ENCODE measurements at regions not wholly inside any gene's neighbourhood (a gene's known extent, or its start where the extent isn't known, plus 50 kb on each side); places are given as distances from the start of the nearest gene placed in this dataset.
"Not testable (repeated sequence)": the region's sequence is repeated elsewhere in the genome, so short reads cannot be mapped to it uniquely, and the experiment has no call there.

DNA sequence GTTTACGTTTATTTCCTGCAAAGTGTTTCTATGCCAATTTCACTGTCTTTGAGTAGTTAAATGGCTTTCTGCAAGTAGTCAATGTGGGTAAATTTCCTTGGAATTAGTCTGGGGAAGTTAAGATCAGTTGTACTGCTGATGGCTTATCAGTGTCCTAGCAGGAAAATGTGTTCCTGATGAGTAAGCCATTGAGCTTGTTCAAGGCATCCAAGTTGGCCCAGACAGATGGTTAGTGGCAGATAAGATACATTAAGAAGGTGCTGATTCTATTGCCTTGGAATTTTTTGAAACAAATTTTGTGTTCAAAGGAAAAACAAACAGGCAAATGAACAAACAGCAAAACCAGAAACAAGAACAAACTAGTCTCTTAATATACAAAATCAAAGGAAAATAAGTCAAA lies 258.4 kb downstream of the MAP2K6 start:
- no peak for DNase-seq

DNA sequence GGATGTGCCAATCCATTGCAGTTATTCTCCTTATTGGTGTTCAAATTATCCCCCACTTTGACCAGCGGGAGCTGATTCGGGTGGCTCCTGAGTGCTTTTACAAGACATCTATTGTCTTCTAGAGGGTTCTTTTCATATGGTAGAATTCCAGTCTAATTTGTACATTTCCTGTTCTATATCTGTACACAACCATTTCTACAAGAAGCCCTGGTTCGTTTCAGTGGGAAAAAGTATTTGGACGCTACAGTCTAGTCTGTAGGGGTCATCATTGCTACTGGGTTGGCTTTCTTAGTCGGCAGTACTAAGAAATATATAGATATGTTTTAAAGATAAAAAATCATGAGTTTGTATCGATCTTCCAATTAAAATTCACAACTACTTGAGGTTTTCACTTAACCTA lies 262.6 kb downstream of the MAP2K6 start:
- no peak for DNase-seq

DNA sequence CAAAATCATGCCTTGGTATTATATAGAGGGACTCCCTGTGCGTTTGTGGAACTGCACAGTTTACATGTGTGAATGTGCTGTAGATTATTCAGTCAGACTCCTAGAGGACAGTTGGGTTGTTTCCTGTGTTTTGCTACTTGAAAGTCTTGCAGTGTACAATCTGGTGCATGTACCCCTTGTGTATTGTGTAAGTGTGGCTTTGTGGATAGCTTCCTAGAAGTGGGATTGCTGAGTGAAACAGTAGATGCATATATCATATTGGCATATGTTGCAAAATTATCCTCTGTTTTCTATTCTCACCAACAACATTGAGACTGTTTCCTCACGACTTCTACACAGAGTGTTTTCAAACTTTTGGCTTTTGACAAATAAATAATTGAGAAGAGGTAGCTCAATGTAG lies 263.7 kb downstream of the MAP2K6 start:
- no peak for DNase-seq

DNA sequence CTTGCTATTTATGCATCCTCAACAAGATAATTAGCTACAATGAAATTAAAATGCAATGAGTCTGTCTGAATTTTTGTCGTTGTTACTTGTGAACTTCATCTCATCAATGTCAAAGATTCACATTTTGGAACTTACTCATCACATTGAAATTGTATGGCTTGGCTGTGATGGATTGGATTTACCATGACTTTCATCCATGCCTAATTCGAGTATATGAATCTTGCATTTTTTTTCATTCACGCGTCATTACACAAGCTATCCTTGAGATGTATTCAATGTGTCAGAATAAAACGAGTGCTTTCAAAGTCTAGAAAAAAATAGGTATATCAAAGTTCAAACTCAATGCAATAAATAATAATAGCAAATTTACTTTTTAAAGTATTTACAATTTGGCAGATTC lies 265.3 kb downstream of the MAP2K6 start:
- DNase-seq, result no peak

DNA sequence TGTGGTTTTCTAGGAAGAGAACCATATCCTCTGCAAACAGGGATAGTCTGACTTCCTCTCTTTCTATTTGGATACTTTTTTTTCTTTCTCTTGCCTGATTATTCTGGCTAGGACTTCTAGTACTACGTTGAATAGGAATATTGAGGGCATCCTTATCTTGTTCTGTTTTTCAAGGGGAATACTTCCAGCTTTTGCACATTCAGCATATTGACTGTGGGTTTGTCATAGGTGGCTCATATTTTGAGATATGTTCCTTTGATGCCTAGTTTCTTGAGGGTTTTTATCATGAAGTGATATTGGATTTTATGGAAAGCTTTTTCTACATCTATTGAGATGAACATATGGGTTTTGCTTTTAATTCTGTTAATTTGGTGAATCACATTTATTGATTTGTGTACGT lies 269.8 kb downstream of the MAP2K6 start:
- DNase-seq, result no peak

DNA sequence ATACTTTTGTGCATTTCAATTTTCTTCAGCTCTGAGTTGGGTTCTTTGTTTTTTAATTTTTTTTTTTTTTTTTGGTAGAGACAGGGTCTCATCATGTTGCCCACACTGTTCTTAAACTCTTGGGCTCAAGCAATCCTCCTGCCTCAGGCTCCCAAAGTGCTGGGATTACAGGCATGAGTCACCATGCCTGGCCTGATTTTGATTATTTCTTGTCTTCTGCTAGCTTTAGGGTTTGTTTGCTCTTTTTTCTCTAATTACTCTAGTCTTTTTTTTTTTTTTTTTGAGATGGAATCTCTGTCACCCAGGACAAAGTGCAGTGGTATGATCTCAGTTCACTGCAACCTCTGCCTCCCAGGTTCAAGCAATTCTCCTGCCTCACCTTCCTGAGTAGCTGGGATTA lies 270.7 kb downstream of the MAP2K6 start:
- not testable (repeated sequence) for DNase-seq

DNA sequence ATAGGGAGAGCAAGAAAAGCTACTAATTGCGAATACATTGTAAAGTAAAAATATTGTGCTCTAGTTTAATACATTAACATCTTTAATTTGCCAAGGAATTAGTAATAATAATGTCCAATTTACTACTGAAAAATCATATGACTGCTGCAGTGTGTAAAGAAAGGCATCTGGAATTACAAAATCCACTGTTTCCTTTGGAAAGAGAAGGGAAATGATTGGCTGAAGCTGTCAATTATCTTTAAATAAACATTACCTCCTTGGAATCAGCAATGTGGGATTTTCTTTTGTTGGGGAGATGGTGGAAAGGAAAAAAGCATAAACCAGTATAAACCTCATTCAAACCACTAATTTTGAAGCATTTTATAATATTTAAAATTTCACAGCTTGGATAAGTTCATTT lies 276.0 kb downstream of the MAP2K6 start:
- DNase-seq, result no peak

DNA sequence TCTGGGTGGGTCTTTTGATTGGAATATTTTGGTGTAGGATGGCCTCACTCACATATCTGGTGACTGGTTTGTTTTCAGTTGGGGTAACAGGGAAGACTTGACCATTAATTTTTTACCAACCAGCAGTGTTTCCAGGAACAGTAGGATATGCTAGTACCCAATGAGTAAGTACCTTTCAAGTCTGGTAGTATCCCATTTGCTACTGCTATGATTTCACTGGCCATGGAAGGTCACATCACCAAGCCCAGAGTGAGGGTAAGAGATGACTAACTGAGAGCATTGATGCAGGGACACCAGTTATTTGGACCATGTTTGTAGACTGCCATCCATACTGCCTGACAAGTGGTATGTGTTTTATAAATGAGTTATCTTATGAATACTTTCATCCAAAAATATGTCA lies 277.7 kb downstream of the MAP2K6 start:
- no peak for DNase-seq

DNA sequence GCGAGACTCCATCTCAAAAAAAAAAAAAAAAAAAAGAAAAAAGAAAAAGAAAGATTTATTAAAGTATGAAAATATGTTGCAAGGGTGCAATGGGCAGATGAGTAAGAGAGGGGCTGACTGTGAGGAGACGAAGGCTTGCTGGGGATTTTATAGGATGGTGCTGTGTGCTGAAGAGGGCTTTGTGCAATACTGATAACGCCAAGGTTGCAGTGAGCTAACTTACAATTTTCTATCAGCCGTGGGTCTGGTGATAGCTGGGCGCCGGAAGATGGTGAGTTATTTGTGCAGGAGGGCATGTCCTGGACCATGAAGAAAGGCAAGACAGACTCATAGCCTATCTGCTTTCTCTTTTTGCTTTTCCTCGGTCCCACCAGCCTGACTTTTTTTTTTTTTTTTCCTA lies 281.1 kb downstream of the MAP2K6 start:
- no peak for DNase-seq

DNA sequence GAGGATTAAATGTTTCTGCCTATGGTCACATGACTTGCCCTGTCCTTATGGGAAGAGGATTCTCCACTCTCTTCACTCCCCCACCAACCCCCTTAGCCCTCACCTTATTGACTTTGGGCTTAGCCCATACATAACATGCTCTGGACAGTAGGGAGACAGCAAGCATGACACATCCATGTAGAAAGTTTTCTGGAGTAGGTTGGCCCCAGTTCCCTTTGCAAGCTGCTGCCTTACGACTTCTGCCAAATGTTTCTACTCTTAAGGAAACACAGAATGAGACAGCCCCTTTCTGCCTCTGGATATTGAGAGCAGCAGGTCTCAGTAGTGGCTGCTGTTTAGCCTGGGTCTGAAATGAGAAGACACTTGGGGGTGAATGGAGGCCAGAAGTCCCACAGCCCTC lies 282.2 kb downstream of the MAP2K6 start:
- no peak for DNase-seq

DNA sequence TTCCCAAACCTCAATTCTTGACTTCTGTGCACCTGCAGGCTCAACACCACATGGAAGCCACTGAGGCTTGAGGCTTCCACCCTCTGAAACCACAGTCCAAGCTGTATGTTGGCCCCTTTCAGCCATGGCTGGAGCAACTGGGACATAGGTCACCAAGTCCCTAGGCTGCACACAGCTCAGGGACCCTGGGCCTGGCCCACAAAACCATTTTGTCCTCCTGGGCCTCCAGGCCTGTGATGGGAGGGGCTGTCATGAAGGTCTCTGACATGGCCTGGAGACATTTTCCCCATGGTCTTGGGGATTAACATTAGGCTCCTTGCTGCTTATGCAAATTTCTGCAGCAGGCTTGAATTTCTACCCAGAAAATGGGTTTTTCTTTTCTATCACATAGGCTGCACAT lies 283.9 kb downstream of the MAP2K6 start:
- not testable (repeated sequence) for DNase-seq

DNA sequence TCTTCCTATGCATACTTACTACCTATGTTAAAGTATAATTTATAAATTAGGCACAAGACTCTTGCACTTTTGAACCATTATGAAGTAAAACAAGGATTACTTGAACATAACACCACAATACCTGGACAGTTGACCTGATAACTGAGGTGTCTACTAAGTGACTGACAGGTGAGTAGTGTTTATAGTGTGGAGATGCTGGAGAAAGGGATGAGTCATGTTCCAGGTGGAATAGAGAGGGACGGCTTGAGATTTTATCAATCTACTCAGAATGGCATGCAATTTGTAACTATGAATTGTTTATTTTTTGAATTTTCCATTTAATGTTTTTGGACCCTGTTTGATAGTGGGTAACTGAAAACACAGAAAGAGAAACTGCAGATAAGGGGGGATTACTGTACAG lies 287.6 kb downstream of the MAP2K6 start:
- no peak for DNase-seq

DNA sequence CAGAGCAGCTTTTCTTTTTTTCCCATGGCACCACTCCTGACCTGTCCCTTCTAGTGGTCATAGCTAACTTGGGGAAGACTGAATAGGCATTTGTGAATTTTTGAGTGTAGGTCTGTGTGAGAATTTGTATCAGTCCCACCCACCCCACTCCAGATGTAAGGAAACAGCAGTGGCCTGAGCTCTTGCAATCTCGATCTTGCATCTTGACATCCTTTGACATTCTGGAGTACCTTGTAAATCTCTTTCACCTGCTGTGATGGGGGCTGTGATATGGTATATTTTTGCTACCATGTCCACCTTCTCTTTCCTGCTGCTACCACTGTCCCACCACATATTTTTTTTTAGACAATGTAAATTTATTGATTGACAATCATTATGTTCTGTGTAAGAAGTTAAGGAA lies 289.3 kb downstream of the MAP2K6 start:
- no peak for DNase-seq

DNA sequence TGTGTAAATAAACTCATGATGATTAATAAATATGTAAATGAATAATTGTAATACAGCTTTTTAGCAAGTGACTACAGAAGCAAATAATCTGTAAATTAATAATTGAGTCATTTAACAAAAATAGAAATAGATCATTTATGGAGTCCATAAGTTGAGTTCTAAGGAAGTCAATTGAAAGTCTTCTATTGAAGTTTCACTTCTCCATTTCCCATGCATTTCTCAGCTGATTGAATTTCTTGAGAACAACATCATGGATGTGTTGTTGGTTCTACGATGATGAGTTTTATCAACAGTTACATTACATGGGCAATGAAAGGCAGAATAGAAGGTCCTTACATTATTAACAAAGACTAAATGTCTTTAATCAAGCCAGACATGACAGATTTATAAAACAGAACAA lies 290.4 kb downstream of the MAP2K6 start:
- no peak for DNase-seq

DNA sequence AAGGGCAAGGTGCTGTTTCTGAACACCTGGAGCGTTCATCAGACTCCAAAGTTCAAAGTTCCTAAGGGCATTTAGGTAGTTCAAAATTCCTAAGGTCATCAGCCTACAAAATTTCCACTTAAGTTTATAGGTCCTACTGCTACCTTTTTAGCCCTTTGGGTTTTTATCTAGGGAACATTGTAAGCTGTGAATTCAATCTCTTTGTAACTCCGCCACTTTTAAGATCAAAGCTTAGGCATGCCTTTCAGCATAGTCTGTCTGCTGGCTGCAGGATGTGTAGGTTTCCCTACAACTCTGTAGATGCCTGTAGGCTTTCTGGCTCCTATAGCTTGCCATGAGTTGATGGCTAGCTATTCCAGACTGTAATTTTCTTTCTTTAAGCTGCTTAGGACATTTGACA lies 291.6 kb downstream of the MAP2K6 start:
- no peak for DNase-seq

DNA sequence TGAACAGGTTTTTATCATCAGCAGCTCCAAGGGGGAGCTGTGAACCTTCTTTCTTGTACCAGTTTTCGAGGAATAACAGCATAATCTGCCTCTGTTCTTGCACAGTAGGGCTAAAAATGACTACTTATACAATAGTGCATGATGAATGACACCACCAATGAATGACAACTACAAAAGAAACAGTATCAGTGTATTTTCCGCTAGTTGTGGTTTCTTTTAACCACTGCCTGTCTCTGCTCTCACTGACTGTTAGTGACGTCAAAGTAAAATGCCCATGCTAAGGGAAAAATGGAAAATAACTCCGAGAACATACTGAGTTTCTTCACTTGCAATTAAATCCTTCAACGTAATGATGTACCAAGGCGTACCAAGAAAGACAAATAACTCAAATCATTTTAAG lies 294.9 kb downstream of the MAP2K6 start:
- DNase-seq, result no peak

DNA sequence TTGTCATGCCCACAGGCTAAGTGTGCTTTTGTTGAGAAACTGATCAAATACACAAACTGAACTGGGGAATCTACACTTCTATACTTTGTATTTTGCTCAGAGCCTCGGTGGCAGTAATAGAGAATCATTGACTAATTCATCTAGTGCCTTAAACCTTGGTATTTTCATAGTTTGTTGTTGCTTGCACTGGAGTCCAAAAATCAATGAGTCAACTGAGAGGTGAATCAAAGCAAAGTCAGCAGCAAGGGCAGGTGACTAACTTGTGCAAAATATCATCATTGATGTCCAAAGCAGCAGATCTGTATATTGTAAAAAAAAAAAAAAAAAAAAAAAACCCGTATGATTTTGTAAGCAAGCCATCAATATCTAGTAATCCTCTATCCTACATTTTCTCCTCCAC lies 296.4 kb downstream of the MAP2K6 start:
- DNase-seq, result no peak

DNA sequence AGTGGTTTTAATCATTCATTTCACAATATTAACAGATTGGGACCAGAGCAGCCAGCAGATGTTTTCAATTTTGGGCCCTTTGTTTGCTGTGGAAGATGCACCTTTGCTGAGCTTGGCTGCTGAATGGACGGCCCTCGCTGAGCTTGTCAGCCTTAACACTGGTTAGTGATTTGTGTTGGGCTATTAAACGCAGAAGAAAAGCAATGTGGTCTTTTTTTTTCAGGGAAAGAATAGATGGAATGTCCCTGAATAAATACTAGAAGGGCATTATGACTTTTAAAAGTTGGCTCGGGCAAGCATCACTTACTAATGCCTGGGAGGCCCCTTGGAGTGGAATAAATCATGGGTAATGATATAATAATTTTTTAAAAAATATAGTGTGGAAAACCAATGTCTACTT lies 297.0 kb downstream of the MAP2K6 start:
- no peak for DNase-seq

DNA sequence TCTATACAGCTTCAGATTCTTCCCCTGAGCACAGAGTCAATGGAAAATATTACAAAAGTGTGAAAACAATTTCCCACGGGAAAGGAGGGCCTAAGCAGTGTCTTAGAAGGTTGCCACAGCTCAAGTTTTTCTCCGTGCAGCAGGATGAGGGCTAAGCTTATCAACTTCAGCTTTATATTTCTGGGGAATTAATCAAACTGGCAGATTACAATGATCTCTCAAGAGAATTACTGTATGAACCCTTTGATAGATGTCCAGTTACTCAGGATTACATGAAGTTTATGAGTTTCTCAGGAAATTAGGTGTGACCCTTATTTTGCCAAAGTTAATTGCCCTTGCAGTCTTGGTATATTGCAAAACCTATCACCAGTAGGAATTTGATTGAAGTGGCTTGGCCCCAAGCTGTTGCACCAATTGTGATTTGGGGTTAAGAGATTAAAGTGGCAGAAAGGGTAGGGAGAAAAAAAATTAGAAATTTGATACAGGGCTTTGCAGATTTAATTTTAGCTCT lies 298.4 kb downstream of the MAP2K6 start:
- no peak for DNase-seq

DNA sequence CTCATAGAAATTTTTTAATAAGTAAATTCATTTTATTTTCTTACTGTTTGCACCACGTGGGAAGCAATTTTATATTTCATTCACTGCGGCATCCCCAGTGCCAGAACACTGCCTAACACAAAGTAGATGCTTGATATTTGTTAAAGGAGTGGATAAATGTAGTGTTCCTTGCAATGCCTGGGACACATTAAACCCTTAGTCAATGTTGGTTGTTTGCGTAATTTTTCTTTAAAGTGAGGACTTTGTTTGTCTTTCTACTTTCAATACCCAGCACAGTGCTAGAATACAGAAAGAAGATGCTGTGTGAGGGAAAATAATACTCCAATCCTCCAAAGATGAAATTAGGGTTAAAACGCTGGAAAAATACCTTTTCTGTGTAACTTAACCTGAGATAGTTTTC lies 299.3 kb downstream of the MAP2K6 start:
- no peak for DNase-seq

DNA sequence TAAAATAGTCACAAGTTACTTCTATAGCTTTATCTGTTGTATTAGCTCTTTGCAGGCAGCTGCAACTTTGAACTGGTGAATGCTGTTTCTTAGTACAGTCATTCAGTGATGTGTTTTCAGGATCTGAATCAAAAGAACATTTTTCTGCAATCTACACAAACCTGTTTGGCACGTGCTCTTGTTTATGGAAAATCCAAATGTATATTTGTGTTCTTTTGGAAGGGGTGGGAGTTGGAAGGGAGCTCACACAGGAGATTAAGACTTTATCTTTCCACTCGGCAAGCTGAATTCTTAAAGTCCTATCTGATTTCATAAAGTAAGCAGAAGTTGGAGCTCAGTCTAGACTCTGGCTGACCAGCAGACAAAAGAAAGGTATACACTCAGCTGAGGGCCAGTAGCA lies 300.2 kb downstream of the MAP2K6 start:
- DNase-seq, result no peak

DNA sequence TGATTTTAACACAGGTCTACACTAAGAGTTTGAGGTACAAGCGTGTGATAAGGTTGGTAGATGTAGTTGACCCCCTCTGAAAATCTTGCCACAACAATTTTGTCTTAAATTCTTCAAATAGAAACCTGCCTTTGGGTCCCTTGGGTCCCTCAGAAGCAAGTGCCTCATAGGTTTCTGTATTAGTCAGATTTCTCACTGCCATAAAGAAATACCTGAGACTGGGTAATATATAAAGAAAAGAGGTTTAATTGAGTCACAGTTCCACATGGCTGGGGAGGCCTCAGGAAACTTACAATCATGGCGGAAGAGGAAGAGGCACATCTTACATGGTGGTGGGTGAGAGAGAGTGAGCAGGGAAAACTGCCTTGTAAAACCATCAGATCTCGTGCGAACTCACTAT lies 301.2 kb downstream of the MAP2K6 start:
- DNase-seq, result no peak

DNA sequence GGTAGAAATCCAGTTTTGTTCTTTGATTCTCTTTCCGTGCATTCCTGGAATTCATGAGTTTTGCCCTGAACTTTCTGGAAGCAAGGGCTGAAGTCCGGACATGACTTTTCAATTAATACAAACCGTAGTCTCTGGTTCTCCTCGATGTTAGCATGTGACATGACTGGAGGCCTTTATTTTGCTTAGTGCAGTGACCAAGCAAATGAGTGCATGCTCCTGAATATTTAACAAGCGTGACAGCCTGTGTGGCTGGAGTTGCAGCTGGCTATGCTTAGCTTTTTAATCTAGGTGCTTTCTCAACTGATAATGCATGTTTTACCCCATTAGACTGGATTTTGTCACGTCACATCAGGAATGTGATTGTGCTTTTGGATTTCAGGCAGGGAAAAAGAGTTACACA lies 302.1 kb downstream of the MAP2K6 start:
- DNase-seq, result no peak

DNA sequence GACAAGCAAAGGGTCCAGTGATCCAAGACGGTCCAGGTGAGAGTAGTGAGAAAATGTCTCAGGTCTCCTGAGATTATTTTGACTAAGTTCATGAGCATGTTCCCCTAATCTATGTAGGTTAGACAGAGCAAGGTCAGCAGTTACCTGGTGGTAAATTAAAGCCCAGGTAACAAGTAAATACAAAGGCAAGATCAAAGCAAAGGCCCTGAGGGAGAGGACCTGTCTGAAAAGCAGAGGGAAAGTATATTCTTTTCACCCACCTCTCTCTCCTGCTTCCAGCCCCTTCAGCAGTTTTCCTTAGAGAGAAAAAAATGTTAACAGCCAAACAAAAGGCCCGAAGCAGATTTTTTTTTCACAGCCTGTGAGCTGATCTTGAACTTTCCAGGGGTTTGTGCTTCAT lies 302.7 kb downstream of the MAP2K6 start:
- DNase-seq, result no peak

DNA sequence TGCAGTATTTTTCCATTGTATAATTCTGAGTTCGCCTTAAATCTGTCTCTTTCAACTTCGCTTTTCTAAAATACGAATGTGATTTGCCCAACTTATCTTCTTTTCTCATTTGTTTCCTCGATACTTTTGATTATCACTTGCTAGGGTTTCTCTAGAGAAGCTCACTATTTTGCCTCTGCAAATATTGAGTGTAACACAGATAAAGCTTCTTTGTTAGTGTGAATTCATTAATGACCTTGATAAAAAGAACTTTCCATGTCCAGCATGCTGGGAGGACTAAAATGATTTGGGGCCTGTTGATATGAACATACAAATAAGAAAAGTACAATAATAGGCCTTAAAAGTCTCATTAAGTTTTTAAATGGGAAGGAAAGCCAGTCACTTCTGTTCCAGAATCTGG lies 303.3 kb downstream of the MAP2K6 start:
- DNase-seq, result no peak

DNA sequence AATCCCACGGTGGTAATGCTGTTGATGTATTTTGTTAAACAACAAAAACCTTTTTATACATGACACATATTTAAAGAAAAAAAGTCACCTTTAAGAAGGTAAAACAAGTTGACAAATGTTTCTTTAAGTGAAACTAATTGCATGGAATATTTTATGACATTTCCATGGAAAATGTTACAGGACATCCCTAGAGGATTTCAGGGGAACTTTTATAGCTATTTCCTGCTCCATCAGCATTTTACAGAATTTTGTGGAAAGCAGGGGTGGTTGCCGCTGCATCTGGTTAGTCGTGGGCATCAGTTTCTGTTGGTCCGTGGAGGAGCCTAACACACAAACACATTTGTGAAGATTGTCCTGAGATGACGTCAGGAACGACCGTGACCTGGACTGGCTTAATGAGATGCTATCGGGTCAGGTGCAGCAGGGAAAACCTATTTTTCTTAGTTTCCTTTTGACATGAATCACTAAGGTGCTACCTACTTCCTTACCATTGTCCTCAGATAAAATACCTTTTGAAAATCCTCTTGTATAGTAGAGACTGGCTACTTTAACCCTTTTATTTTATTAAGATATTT lies 305.1 kb downstream of the MAP2K6 start:
- no peak for DNase-seq

Measured in NCI-H1694 (cell line).